ENCODE measurements at regions not wholly inside any gene's neighbourhood (a gene's known extent, or its start where the extent isn't known, plus 50 kb on each side); places are given as distances from the start of the nearest gene placed in this dataset.

DNA sequence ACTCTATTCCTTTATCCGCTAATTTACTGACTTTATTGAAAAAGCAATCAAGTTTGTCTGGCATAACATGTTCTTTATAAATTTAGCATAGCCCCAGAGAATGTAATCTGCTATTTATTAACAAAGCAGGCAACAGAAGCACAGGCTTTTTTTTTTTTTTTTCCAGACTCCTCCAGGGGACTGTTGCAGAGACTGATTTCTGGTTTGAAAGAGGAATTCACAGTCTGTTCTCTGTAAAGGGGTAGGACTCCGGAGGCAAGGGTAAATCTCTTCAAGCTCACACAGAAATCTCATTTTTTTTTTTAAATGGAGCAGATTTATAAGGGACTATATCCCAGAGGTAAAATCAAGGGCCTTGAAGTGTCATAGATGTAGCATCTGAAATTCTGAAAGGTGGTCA is 1386.5 kb upstream of the CDH8 start:
- TF ChIP-seq POLR2AphosphoS5 (IDR thresholded peaks at IDR 0.05) (no peak), POLR2A (IDR thresholded peaks at IDR 0.05) (no peak)
- TF ChIP-seq, protein P1, sequence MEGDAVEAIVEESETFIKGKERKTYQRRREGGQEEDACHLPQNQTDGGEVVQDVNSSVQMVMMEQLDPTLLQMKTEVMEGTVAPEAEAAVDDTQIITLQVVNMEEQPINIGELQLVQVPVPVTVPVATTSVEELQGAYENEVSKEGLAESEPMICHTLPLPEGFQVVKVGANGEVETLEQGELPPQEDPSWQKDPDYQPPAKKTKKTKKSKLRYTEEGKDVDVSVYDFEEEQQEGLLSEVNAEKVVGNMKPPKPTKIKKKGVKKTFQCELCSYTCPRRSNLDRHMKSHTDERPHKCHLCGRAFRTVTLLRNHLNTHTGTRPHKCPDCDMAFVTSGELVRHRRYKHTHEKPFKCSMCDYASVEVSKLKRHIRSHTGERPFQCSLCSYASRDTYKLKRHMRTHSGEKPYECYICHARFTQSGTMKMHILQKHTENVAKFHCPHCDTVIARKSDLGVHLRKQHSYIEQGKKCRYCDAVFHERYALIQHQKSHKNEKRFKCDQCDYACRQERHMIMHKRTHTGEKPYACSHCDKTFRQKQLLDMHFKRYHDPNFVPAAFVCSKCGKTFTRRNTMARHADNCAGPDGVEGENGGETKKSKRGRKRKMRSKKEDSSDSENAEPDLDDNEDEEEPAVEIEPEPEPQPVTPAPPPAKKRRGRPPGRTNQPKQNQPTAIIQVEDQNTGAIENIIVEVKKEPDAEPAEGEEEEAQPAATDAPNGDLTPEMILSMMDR (IDR thresholded peaks at IDR 0.05): no peak

All from transverse colon (tissue), 4 donors.